ENCODE measurements at regions not wholly inside any gene's neighbourhood (a gene's known extent, or its start where the extent isn't known, plus 50 kb on each side); places are given as distances from the start of the nearest gene placed in this dataset.

GRCh38 chr12:84054811-84055210 lies 857.8 kb downstream of the SLC6A15 start:
- TF ChIP-seq CTCF (IDR thresholded peaks at IDR 0.05; ENCODE audit: insufficient read depth, low read depth, low read length) (no peak), EZH2 (IDR thresholded peaks at IDR 0.05; ENCODE audit: insufficient read depth, low read length) (no peak)

Data from astrocyte (in vitro differentiated cells and primary cell).